ENCODE measurements at regions not wholly inside any gene's neighbourhood (a gene's known extent, or its start where the extent isn't known, plus 50 kb on each side); places are given as distances from the start of the nearest gene placed in this dataset.

DNA sequence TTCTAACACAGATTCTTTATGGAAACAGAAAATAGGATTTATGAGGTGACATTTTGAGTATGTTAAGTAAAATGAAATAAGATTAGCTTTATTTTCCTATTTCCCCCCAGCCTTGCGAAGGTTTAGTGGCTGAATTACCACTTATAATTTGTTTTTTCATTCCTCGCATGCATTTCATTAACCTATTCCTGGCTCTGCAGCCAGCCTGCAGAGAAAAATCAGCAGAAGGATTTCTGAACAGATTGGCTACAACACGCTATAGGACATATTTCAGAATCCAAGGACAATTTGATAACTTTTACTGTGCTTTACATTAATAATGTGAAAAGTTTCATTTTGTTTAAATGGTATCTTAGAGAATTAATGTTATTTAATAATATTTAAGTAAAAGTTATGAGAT lies 162.4 kb upstream of the MMS22L start:
- DNase-seq (ENCODE audit: insufficient read length, low spot score), result no peak
- TF ChIP-seq PAX5 (IDR thresholded peaks at IDR 0.05; ENCODE audit: insufficient read depth, low read length, severe bottlenecking) (no peak), POLR2AphosphoS5 (IDR thresholded peaks at IDR 0.05; ENCODE audit: low read depth, low read length) (no peak), TAF1 (IDR thresholded peaks at IDR 0.05; ENCODE audit: low read depth, low read length) (no peak), POU2F2 (IDR thresholded peaks at IDR 0.05; ENCODE audit: low read depth, low read length) (no peak)
- no peak for FAIRE-seq

GRCh38 chr6:97449444-97449966 lies 166.5 kb upstream of the MMS22L start:
- TF ChIP-seq SPI1 (IDR thresholded peaks at IDR 0.05; ENCODE audit: low read depth, low read length), result no peak
- TF ChIP-seq POLR2AphosphoS5 (IDR thresholded peaks at IDR 0.05; ENCODE audit: low read depth, low read length), result no peak
- no peak for TF ChIP-seq TAF1 (IDR thresholded peaks at IDR 0.05; ENCODE audit: low read depth, low read length)
- TF ChIP-seq PAX5 (IDR thresholded peaks at IDR 0.05; ENCODE audit: insufficient read depth, low read length, severe bottlenecking), result no peak
- no peak for TF ChIP-seq POLR2A (IDR thresholded peaks at IDR 0.05; ENCODE audit: low read depth, low read length)
- TF ChIP-seq POU2F2 (IDR thresholded peaks at IDR 0.05; ENCODE audit: low read depth, low read length), result no peak
- FAIRE-seq (no peak), DNase-seq (ENCODE audit: insufficient read length, low spot score) (no peak)

- DNase-seq (ENCODE audit: insufficient read length, low spot score) (no peak), FAIRE-seq (no peak)
- TF ChIP-seq POU2F2 (IDR thresholded peaks at IDR 0.05; ENCODE audit: low read depth, low read length) (no peak), TAF1 (IDR thresholded peaks at IDR 0.05; ENCODE audit: low read depth, low read length) (no peak), POLR2A (IDR thresholded peaks at IDR 0.05; ENCODE audit: low read depth, low read length) (no peak), POLR2AphosphoS5 (IDR thresholded peaks at IDR 0.05; ENCODE audit: low read depth, low read length) (no peak), PAX5 (IDR thresholded peaks at IDR 0.05; ENCODE audit: insufficient read depth, low read length, severe bottlenecking) (no peak), SPI1 (IDR thresholded peaks at IDR 0.05; ENCODE audit: low read depth, low read length) (no peak)
Observed at GRCh38 chr6:97450087-97450486, 167.1 kb upstream of the MMS22L start.

- no peak for DNase-seq (ENCODE audit: insufficient read length, low spot score)
- no peak for TF ChIP-seq PAX5 (IDR thresholded peaks at IDR 0.05; ENCODE audit: insufficient read depth, low read length, severe bottlenecking)
- no peak for FAIRE-seq
Observed at GRCh38 chr6:97456070-97456469, 173.1 kb upstream of the MMS22L start.

GRCh38 chr6:97459535-97459934 lies 176.5 kb upstream of the MMS22L start:
- DNase-seq (ENCODE audit: insufficient read length, low spot score), result no peak
- TF ChIP-seq POLR2A (IDR thresholded peaks at IDR 0.05; ENCODE audit: low read depth, low read length) (no peak), SPI1 (IDR thresholded peaks at IDR 0.05; ENCODE audit: low read depth, low read length) (no peak), PAX5 (IDR thresholded peaks at IDR 0.05; ENCODE audit: insufficient read depth, low read length, severe bottlenecking) (no peak), POLR2AphosphoS5 (IDR thresholded peaks at IDR 0.05; ENCODE audit: low read depth, low read length) (no peak), POU2F2 (IDR thresholded peaks at IDR 0.05; ENCODE audit: low read depth, low read length) (no peak), TAF1 (IDR thresholded peaks at IDR 0.05; ENCODE audit: low read depth, low read length) (no peak)
- no peak for FAIRE-seq

GRCh38 chr6:97459986-97460385 lies 177.0 kb upstream of the MMS22L start:
- no peak for DNase-seq (ENCODE audit: insufficient read length, low spot score)
- TF ChIP-seq PAX5 (IDR thresholded peaks at IDR 0.05; ENCODE audit: insufficient read depth, low read length, severe bottlenecking) (no peak), POU2F2 (IDR thresholded peaks at IDR 0.05; ENCODE audit: low read depth, low read length) (no peak), TAF1 (IDR thresholded peaks at IDR 0.05; ENCODE audit: low read depth, low read length) (no peak), SPI1 (IDR thresholded peaks at IDR 0.05; ENCODE audit: low read depth, low read length) (no peak), POLR2AphosphoS5 (IDR thresholded peaks at IDR 0.05; ENCODE audit: low read depth, low read length) (no peak), POLR2A (IDR thresholded peaks at IDR 0.05; ENCODE audit: low read depth, low read length) (no peak)
- FAIRE-seq, result no peak

DNA sequence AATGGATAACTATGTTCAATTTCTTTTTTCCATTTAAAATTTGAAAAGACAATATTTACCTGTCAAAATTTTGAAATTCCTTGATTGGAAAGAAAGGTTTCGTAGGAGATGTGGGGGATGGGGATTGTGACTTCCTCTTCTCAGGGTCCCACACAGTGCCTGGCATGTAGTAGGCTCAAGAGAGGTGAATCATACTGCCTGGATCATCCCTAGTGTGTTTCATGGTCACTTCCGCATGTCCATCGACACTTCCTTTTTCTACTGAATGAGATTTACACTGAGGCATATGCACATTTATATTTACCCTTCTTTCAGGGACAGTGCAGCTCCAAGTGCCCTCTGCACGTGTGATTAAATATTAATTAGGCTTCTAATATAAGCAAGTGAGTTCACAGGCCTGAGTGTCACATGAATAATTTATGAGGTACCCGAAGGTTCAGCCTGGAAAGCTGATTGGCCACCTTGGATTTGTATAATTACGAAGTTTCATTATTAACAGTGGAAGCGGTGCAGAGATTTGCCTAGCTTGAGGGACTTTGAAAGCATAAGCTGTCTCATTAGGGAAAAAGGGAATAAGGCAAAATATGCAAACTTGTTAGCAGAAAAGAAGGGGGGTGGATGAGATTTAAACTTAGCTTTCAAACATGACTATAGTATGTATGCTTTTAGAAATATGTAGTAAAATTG lies 177.5 kb upstream of the MMS22L start:
- DNase-seq (ENCODE audit: insufficient read length, low spot score) (no peak), FAIRE-seq (no peak)
- no peak for TF ChIP-seq POLR2A (IDR thresholded peaks at IDR 0.05; ENCODE audit: low read depth, low read length)
- TF ChIP-seq SPI1 (IDR thresholded peaks at IDR 0.05; ENCODE audit: low read depth, low read length), result no peak
- no peak for TF ChIP-seq POLR2AphosphoS5 (IDR thresholded peaks at IDR 0.05; ENCODE audit: low read depth, low read length)
- TF ChIP-seq PAX5 (IDR thresholded peaks at IDR 0.05; ENCODE audit: insufficient read depth, low read length, severe bottlenecking), result no peak
- no peak for TF ChIP-seq TAF1 (IDR thresholded peaks at IDR 0.05; ENCODE audit: low read depth, low read length)
- no peak for TF ChIP-seq POU2F2 (IDR thresholded peaks at IDR 0.05; ENCODE audit: low read depth, low read length)

DNA sequence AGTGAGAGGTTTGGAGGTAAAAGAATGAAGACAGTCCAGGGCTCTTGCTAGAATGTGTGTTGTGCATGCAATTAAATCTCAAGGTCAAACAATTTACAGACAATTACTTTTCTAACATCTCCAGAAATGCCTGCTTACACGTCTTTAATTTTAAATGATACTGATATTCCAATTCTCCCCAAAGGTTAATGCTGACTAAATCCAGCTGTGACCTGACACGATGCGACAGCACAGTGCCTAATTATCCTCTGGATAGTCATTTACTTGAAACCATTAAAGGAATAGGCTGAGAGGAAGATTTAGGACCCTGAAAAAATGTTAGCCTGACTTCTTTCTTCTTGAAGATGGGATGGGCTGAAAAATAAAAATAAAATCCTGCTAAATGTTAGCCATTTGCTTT lies 178.2 kb upstream of the MMS22L start:
- DNase-seq (ENCODE audit: insufficient read length, low spot score) (no peak), FAIRE-seq (no peak)
- TF ChIP-seq POLR2AphosphoS5 (IDR thresholded peaks at IDR 0.05; ENCODE audit: low read depth, low read length) (no peak), PAX5 (IDR thresholded peaks at IDR 0.05; ENCODE audit: insufficient read depth, low read length, severe bottlenecking) (no peak), TAF1 (IDR thresholded peaks at IDR 0.05; ENCODE audit: low read depth, low read length) (no peak), SPI1 (IDR thresholded peaks at IDR 0.05; ENCODE audit: low read depth, low read length) (no peak), POU2F2 (IDR thresholded peaks at IDR 0.05; ENCODE audit: low read depth, low read length) (no peak), POLR2A (IDR thresholded peaks at IDR 0.05; ENCODE audit: low read depth, low read length) (no peak)

- TF ChIP-seq TAF1 (IDR thresholded peaks at IDR 0.05; ENCODE audit: low read depth, low read length), result no peak
- no peak for TF ChIP-seq POLR2A (IDR thresholded peaks at IDR 0.05; ENCODE audit: low read depth, low read length)
- no peak for TF ChIP-seq SPI1 (IDR thresholded peaks at IDR 0.05; ENCODE audit: low read depth, low read length)
- TF ChIP-seq POU2F2 (IDR thresholded peaks at IDR 0.05; ENCODE audit: low read depth, low read length), result no peak
- no peak for TF ChIP-seq POLR2AphosphoS5 (IDR thresholded peaks at IDR 0.05; ENCODE audit: low read depth, low read length)
- no peak for TF ChIP-seq PAX5 (IDR thresholded peaks at IDR 0.05; ENCODE audit: insufficient read depth, low read length, severe bottlenecking)
- FAIRE-seq, result no peak
- DNase-seq (ENCODE audit: insufficient read length, low spot score), result no peak
Observed at GRCh38 chr6:97462031-97462430, 179.0 kb upstream of the MMS22L start.
